Endodermal cell (in vitro differentiated cells): ENCODE measurements at regions not wholly inside any gene's neighbourhood (a gene's known extent, or its start where the extent isn't known, plus 50 kb on each side); places are given as distances from the start of the nearest gene placed in this dataset.
A peak's percentile ranks its signal among the peaks of the same experiment; 100 is the strongest.

ENCODE experiments used
- DNase-seq: peaks from one replicate; pipeline ENCODE4 v3.0.0-alpha.2; 2017
- H3K27ac ChIP-seq: 2 replicates; pipeline ENCODE4 v1.5.1; 2013; ENCODE audit warnings: mild to moderate bottlenecking, low read depth, low read length, moderate library complexity
- H3K27me3 ChIP-seq: 2 replicates; pipeline ENCODE4 v1.6.1; 2013; ENCODE audit warnings: mild to moderate bottlenecking, low read length, moderate library complexity; ENCODE audit not compliant: insufficient read depth, control insufficient read depth, poor library complexity, severe bottlenecking
- H3K36me3 ChIP-seq: 2 replicates; pipeline ENCODE4 v1.7.0; 2013; ENCODE audit warnings: mild to moderate bottlenecking, low read length, moderate library complexity; ENCODE audit not compliant: control insufficient read depth, insufficient read depth
- H3K4me1 ChIP-seq: one replicate; pipeline ENCODE4 v1.7.0; 2013; ENCODE audit warnings: low read length; ENCODE audit not compliant: control insufficient read depth, insufficient read depth
- H3K4me3 ChIP-seq: 2 replicates; pipeline ENCODE4 v1.5.1; 2013; ENCODE audit warnings: mild to moderate bottlenecking, low read length, moderate library complexity
- H3K9ac ChIP-seq: 2 replicates; pipeline ENCODE4 v1.6.1; 2013; ENCODE audit warnings: mild to moderate bottlenecking, low read length, moderate library complexity; ENCODE audit not compliant: poor library complexity, severe bottlenecking; ENCODE audit errors: extremely low read depth
- H3K9me3 ChIP-seq: 2 replicates; pipeline ENCODE4 v1.6.1; 2013; ENCODE audit warnings: mild to moderate bottlenecking, low read length, moderate library complexity; ENCODE audit not compliant: control insufficient read depth
- H3K27ac Mint-ChIP-seq: 2 replicates; pipeline ENCODE4 v1.8.0; 2020; ENCODE audit warnings: mixed read lengths
- H3K27me3 Mint-ChIP-seq: 2 replicates; pipeline ENCODE4 v1.8.0; 2021; ENCODE audit warnings: mild to moderate bottlenecking, mixed read lengths; ENCODE audit not compliant: insufficient read depth
- H3K36me3 Mint-ChIP-seq: 2 replicates; pipeline ENCODE4 v1.8.0; 2020; ENCODE audit warnings: low read depth, mixed read lengths
- H3K4me1 Mint-ChIP-seq: 2 replicates; pipeline ENCODE4 v1.8.0; 2020; ENCODE audit warnings: mixed read lengths
- H3K4me3 Mint-ChIP-seq: 2 replicates; pipeline ENCODE4 v1.8.0; 2020; ENCODE audit warnings: mild to moderate bottlenecking, moderate library complexity, mixed read lengths
- H3K9me3 Mint-ChIP-seq: 2 replicates; pipeline ENCODE4 v1.8.0; 2020; ENCODE audit warnings: mild to moderate bottlenecking, mixed read lengths
- CTCF ChIP-seq: fragments of 200-600 bp; sonication (generic); conservative IDR thresholded peaks from 2 replicates; pipeline ENCODE4 v1.5.0; 2021; ENCODE audit warnings: antibody characterized with exemption, mild to moderate bottlenecking
- WGBS, 2 experiments: methylation state at CpG; one replicate each; pipeline versions ENCODE4 v1.1.5 to v1.1.7; 2013; ENCODE audit warnings: missing lambda C conversion rate in 2 of 2, mixed read lengths in 1 of 2; ENCODE audit not compliant: insufficient coverage in 1 of 2, insufficient read length in 1 of 2; 5-methylcytosine and 5-hydroxymethylcytosine counted together

- H3K4me1 Mint-ChIP-seq: peaks cover 9% of the 10 kb centered on the region
- Histone ChIP-seq H3K4me3 (no peak overlapping the region), H3K9ac (no peak overlapping the region), H3K4me1 (peaks cover 6% of the 10 kb centered on the region), H3K36me3 (no peaks in the 10 kb centered on the region), H3K9me3 (peaks cover 6% of the 10 kb centered on the region), H3K27me3 (no peaks in the 10 kb centered on the region), H3K27ac (no peak overlapping the region)
- peaks cover 11% of the 10 kb centered on the region for H3K27me3 Mint-ChIP-seq
- no peak for DNase-seq
- peaks cover 9% of the 10 kb centered on the region for H3K36me3 Mint-ChIP-seq
- TF ChIP-seq CTCF: no peak
- WGBS, 2 experiments: 100% methylated on average over 1 of the region's 1 CpG
- peaks cover 10% of the 10 kb centered on the region for H3K9me3 Mint-ChIP-seq
- H3K4me3 Mint-ChIP-seq: no peak overlapping the region
- H3K27ac Mint-ChIP-seq: no peak overlapping the region
Observed at GRCh38 chr4:134753390-134753789, 551.8 kb upstream of the PABPC4L start.

- H3K27ac Mint-ChIP-seq: no peak overlapping the region
- peak; percentile 64 for DNase-seq
- 75% methylated on average over 3 of the region's 6 CpGs; no CpG with 5 or more reads in 1 of the 2 experiments for WGBS, 2 experiments
- Histone ChIP-seq H3K4me1 (no peaks in the 10 kb centered on the region), H3K36me3 (no peaks in the 10 kb centered on the region), H3K9ac (no peak overlapping the region), H3K4me3 (no peak overlapping the region), H3K27me3 (no peaks in the 10 kb centered on the region), H3K9me3 (peaks cover 40% of the 10 kb centered on the region), H3K27ac (no peak overlapping the region)
- peaks cover 21% of the 10 kb centered on the region for H3K36me3 Mint-ChIP-seq
- peaks cover 22% of the 10 kb centered on the region for H3K4me1 Mint-ChIP-seq
- no peak for TF ChIP-seq CTCF
- peaks cover 31% of the 10 kb centered on the region for H3K27me3 Mint-ChIP-seq
- H3K9me3 Mint-ChIP-seq: peaks cover 44% of the 10 kb centered on the region
- H3K4me3 Mint-ChIP-seq: no peak overlapping the region
Observed at GRCh38 chr4:134747108-134747805, 545.7 kb upstream of the PABPC4L start.

- Histone ChIP-seq H3K27me3 (no peaks in the 10 kb centered on the region), H3K9me3 (peaks cover 21% of the 10 kb centered on the region), H3K36me3 (no peaks in the 10 kb centered on the region), H3K4me1 (no peaks in the 10 kb centered on the region), H3K9ac (no peak overlapping the region), H3K4me3 (no peak overlapping the region), H3K27ac (no peak overlapping the region)
- Mint-ChIP-seq H3K27ac (no peak overlapping the region), H3K4me1 (peaks cover 7% of the 10 kb centered on the region), H3K9me3 (peaks cover 30% of the 10 kb centered on the region), H3K36me3 (peaks cover 9% of the 10 kb centered on the region), H3K27me3 (peaks cover 12% of the 10 kb centered on the region), H3K4me3 (no peak overlapping the region)
- no peak for DNase-seq
- TF ChIP-seq CTCF: no peak
- WGBS, 2 experiments: 100% methylated on average over 1 of the region's 1 CpG; no CpG with 5 or more reads in 1 of the 2 experiments
Observed at GRCh38 chr4:134740290-134740689, 538.7 kb upstream of the PABPC4L start.
